Bronchial epithelial cell (primary cell): ENCODE measurements at regions not wholly inside any gene's neighbourhood (a gene's known extent, or its start where the extent isn't known, plus 50 kb on each side); places are given as distances from the start of the nearest gene placed in this dataset.

Experiments
- DNase-seq: peaks from one replicate; pipeline ENCODE4 v3.0.0-alpha.2; 2010; ENCODE audit warnings: low read depth
- FAIRE-seq: peaks from 2 replicates; lab custom pipeline; 2011; peaks lifted over from hg19 to GRCh38; lab: Jason Lieb, UNC
- H3K27me3 ChIP-seq: 2 replicates; pipeline ENCODE4 v1.5.1; 2011; ENCODE audit warnings: low read length; ENCODE audit not compliant: control insufficient read depth, insufficient read depth
- H3K36me3 ChIP-seq: 2 replicates; pipeline ENCODE4 v1.5.1; 2011; ENCODE audit warnings: low read length; ENCODE audit not compliant: control insufficient read depth, insufficient read depth
- H3K4me3 ChIP-seq: 2 replicates; pipeline ENCODE4 v1.5.1; 2011; ENCODE audit warnings: mild to moderate bottlenecking, low read depth, low read length, control low read depth
- CTCF ChIP-seq: IDR thresholded peaks from 2 replicates; pipeline ENCODE4 v1.5.1; 2011; ENCODE audit warnings: mild to moderate bottlenecking, moderate library complexity, low read length, control low read depth, inconsistent platforms; ENCODE audit not compliant: insufficient read depth, severe bottlenecking

GRCh38 chr15:79702621-79703020 is 194.2 kb downstream of the MTHFS start:
- TF ChIP-seq CTCF, result no peak
- no peak overlapping the region for H3K4me3 ChIP-seq
- no peaks in the 10 kb centered on the region for H3K36me3 ChIP-seq
- H3K27me3 ChIP-seq, result no peaks in the 10 kb centered on the region
- no peak for DNase-seq
- peak; percentile 13 for FAIRE-seq

GRCh38 chr15:79721256-79721655 is 175.6 kb downstream of the MTHFS start:
- no peaks in the 10 kb centered on the region for H3K36me3 ChIP-seq
- no peak overlapping the region for H3K4me3 ChIP-seq
- no peak for TF ChIP-seq CTCF
- no peaks in the 10 kb centered on the region for H3K27me3 ChIP-seq
- no peak for DNase-seq
- FAIRE-seq, result no peak

GRCh38 chr15:79724312-79724711 is 172.5 kb downstream of the MTHFS start:
- Histone ChIP-seq H3K36me3 (no peaks in the 10 kb centered on the region), H3K4me3 (no peak overlapping the region), H3K27me3 (no peaks in the 10 kb centered on the region)
- FAIRE-seq (no peak), DNase-seq (peak; percentile 12)
- TF ChIP-seq CTCF, result no peak

GRCh38 chr15:79724804-79725203 is 172.0 kb downstream of the MTHFS start:
- DNase-seq, result no peak
- Histone ChIP-seq H3K4me3 (no peak overlapping the region), H3K27me3 (no peaks in the 10 kb centered on the region), H3K36me3 (no peaks in the 10 kb centered on the region)
- FAIRE-seq, result no peak
- no peak for TF ChIP-seq CTCF

GRCh38 chr15:79728867-79729266 is 167.9 kb downstream of the MTHFS start:
- DNase-seq (no peak), FAIRE-seq (no peak)

More at GRCh38 chr15:79728867-79729266, 167.9 kb downstream of the MTHFS start:
- no peak for TF ChIP-seq CTCF
- Histone ChIP-seq H3K4me3 (no peak overlapping the region), H3K27me3 (no peaks in the 10 kb centered on the region), H3K36me3 (no peaks in the 10 kb centered on the region)
